ENCODE measurements at regions not wholly inside any gene's neighbourhood (a gene's known extent, or its start where the extent isn't known, plus 50 kb on each side); places are given as distances from the start of the nearest gene placed in this dataset.

GRCh38 chr4:123455360-123455759, 58.8 kb downstream of the SPRY1 start:
- intact Hi-C loops (cut with DNase I, micrococcal nuclease): no loop called here
- no peak for ATAC-seq
- DNase-seq: no peak

DNA sequence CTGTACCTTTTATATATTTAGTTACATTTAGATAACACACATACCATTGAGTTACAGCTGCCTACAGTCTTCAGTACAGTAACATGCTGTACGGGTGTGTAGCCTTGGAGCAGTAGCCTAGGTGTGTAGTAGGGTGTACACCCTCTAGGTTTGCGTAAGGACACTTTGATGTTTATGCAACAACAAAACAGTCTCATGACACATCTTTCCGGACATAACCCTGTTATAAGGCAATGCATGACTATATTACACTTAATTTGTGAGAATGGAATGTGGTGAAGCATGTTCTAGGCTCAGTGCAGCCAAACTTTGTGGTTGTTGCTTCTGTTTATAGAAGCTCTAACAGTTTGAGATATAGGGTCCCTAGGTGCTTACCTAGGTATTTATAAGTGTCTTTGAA, 65.4 kb downstream of the SPRY1 start:
- ATAC-seq: no peak
- intact Hi-C loops (cut with DNase I, micrococcal nuclease): no loop called here

GRCh38 chr4:123463869-123464268, 67.3 kb downstream of the SPRY1 start:
- intact Hi-C loops (cut with DNase I, micrococcal nuclease): no loop called here
- DNase-seq (no peak), ATAC-seq (no peak)

More for the DNA sequence above, 65.4 kb downstream of the SPRY1 start:
- DNase-seq: no peak

DNA sequence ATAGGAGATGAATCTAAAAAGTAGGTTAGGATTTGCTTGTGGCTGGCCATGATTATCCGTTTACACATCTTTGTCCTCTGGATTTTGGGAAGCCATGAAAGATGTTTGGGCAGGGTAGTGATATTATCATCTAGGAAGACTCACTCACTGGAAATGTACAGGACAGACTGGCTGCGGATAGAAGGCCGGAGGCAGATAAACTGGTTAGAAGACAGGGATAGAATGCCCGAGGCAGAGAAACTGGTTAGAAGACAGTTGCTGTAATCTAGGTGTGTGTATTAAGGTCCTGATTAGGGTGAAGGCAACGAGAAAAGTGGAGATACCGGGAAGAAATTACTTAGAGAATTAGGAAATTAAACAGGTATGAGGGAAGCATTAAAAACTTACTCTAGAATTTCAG, 68.8 kb downstream of the SPRY1 start:
- ATAC-seq (no peak), DNase-seq (no peak)
- intact Hi-C loops (cut with DNase I, micrococcal nuclease): no loop called here

DNA sequence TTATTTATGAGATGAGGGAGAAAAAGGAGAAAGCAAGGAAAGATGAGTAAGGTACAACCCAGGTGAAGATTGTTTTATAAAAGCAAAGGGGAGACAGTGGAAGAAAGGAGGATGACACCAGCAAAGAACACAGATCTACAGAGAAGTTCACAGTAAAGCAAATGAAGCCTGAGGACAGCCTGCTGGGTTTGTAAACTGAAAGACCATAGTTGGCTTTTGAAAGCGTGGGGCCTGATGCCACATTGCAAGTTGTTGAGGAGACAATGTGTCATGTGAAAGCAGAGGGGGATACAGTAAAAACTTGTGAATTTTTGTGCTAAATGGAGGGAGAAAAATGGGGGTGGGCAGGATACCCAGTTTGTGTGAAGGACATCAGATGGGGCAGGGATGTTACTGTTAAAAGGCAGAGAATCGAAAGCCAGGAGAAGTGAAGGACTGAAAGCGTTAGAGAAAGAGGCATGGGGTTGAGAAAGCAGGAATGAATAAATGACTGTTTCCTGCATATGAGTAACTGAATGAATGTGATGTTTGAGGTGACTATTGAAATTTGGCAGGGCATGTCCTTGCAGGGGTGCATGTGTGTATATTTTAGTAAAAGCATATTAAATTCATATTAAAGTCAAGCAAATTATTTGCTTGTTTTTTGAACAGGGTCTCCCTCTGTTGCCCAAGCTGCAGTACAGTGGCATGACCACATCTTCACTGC, 69.6 kb downstream of the SPRY1 start:
- ATAC-seq (no peak), DNase-seq (no peak)
- intact Hi-C loops (cut with DNase I, micrococcal nuclease): no loop called here

GRCh38 chr4:123468479-123469031, 72.0 kb downstream of the SPRY1 start:
- no peak for DNase-seq
- intact Hi-C loops (cut with DNase I, micrococcal nuclease): no loop called here
- ATAC-seq: no peak

DNA sequence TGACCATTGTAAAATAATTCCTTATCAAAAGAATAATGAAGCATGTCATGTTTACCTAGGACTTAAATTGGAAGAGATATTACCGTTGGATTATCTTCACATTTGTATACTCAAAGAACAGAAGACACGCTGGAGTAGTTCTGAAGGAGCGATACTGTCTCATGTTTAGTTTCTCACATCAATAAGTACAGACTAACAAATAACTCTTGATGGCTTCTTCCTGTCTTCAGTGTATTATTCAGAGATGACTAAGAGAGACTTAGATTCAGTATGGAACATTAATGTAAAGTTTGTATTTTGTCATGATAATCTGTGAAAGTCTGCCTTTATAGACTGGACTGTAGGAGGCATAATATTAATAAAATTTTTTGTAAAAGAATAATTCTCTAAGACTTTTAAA, 72.7 kb downstream of the SPRY1 start:
- DNase-seq: no peak

GRCh38 chr4:123469696-123470095, 73.1 kb downstream of the SPRY1 start:
- DNase-seq (no peak), ATAC-seq (no peak)
- intact Hi-C loops (cut with DNase I, micrococcal nuclease): no loop called here

More for the DNA sequence above, 72.7 kb downstream of the SPRY1 start:
- intact Hi-C loops (cut with DNase I, micrococcal nuclease): no loop called here
- no peak for ATAC-seq

- intact Hi-C loops (cut with DNase I, micrococcal nuclease): no loop called here
- DNase-seq (no peak), ATAC-seq (no peak)
Observed at GRCh38 chr4:123470640-123471039, 74.0 kb downstream of the SPRY1 start.

DNA sequence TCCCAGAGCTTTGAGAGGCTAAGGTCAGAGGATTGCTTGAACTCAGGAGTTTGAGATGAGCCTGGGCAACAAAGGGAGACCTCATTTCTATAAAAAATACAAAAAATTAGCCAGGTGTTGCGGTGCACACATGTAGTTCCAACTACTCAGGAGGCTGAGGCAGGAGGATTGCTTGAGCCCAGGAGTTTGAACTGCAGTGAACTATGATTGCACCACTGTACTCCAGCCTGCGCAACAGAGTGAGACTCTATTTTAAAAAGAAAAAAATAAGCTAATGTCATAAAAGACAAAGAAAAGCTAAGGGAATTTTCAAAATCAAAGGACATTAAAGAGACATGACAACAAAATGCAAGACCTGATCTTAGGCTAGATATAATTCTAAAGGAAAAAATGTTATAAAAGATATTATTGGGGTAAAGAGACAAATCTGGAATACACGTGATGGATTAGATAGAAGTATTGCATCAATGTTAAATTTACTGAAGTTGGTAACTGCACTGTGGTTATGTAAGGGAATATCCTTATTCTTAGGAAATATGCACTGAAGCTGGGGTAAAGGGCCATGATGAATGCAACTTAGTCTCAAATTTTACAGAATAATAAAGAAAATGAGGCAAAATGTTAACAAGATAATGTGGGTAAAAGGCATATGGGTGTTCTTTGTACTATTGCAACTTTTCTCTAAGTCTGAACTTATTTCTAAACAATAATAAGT, 75.2 kb downstream of the SPRY1 start:
- DNase-seq (no peak), ATAC-seq (no peak)
- intact Hi-C loops (cut with DNase I, micrococcal nuclease): no loop called here

- DNase-seq (no peak), ATAC-seq (no peak)
- intact Hi-C loops (cut with DNase I, micrococcal nuclease): no loop called here
Observed at GRCh38 chr4:123474817-123475216, 78.2 kb downstream of the SPRY1 start.

DNA sequence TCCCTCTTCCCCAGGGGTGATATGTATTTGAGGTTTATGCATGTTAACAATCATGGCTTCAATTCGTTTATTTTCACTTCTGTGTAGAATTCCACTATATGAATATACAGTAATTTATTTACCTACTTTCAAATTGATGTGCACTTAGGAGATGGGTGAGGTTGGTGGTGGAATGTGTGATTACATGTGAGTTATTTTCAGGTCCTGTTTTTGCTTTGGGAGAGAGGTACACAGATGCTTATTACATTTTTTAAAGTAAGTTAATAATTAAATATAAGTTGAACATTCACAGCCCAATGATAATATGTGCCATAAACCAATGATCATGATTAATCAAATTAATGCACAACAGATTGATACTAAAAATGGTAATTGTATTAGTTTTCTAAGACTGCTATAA, 79.5 kb downstream of the SPRY1 start:
- intact Hi-C loops (cut with DNase I, micrococcal nuclease): no loop called here
- no peak for DNase-seq
- no peak for ATAC-seq

DNA sequence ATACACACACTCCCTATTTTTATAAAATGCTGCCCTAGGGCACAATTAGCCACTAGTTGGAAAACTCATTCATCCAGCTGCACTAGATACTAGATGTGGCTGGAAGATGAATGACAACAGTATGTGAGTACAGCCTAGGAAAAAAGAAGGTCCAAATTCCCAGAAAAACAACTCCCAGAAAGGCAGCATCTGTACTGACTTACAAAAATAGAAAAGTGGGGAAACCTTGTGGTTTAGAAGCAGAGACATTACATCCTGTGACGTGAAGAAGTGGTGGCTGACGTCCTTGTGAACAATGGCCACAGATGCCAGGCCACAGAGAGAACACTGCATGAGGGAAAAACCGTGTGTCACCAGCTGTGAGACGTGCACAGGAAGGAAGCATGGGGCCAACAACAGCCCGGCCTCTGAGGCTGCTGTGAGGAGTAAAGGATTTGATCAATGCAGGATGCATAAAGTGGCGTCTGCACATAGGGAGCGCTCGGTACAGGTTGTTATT, 81.2 kb downstream of the SPRY1 start:
- intact Hi-C loops (cut with DNase I, micrococcal nuclease): no loop called here
- ATAC-seq (no peak), DNase-seq (no peak)

- intact Hi-C loops (cut with DNase I, micrococcal nuclease): no loop called here
- peak in 1 of 2 donors; percentile 10 for DNase-seq
- peak; percentile 78 for ATAC-seq
Observed at GRCh38 chr4:123478859-123479345, 82.3 kb downstream of the SPRY1 start.

- ATAC-seq: no peak
- no peak for DNase-seq
Observed at GRCh38 chr4:123479944-123480343, 83.3 kb downstream of the SPRY1 start.

DNA sequence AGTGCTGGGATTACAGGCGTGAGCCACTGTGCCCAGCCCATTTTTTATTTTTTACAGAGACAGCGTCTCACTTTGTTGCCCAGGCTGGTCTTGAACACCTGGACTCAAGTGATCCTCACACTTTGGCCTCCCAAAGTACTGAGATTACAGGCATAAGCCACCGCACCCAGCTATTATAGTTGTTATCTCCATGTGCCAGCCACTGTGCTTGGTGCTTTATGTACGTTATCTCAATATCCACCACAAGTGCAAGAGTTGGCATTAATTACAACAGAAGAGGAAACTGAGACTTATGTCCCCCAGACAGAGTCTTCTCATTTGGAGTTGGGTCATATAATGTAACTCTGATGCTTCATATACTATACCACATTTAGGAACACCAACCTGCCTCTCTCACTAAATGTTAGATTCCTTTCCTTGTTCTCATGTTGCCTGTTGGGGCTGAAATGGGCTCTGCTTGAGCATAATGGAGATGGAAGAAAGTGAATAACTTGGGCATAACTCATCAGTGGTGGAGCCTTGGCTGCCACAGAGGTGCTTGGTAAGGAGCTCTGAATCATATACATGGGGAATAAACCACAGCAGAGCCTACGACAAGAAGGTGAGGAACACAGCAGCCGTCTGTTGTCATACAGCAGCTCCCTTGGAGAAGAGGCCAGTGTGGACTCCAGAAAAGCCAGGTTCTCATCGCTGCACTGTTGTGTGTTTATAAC, 84.3 kb downstream of the SPRY1 start:
- intact Hi-C loops (cut with DNase I, micrococcal nuclease): no loop called here
- ATAC-seq (no peak), DNase-seq (no peak)

More at GRCh38 chr4:123479944-123480343, 83.3 kb downstream of the SPRY1 start:
- intact Hi-C loops (cut with DNase I, micrococcal nuclease): no loop called here

DNA sequence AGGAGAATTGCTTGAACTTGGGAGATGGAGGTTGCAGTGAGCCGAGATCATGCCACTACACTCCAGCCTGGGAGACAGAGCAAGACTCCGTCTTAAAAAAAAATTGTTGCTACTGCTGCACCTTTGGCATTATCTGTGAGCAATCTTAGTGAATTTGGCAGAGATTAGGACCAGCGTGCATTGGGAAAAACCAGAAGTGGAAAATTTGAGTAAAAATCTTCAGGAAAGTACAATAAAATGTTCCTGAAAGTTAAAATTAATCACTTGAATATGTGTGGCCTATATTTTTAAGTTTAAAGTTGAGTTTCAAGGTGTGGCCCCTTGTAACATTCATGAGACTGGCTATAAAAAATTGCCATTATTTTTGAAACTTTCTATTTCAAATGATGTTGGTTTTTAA, 85.1 kb downstream of the SPRY1 start:
- intact Hi-C loops (cut with DNase I, micrococcal nuclease): no loop called here
- DNase-seq (no peak), ATAC-seq (no peak)

GRCh38 chr4:123484291-123484926, 87.8 kb downstream of the SPRY1 start:
- no peak for DNase-seq
- no peak for ATAC-seq
- intact Hi-C loops (cut with DNase I, micrococcal nuclease): no loop called here

- ATAC-seq: no peak
- no peak for DNase-seq
- intact Hi-C loops (cut with DNase I, micrococcal nuclease): no loop called here
Observed at GRCh38 chr4:123485601-123486000, 89.0 kb downstream of the SPRY1 start.

Data from left colon (tissue), 2 donors.